OCI-LY1 (cell line): ENCODE measurements at regions not wholly inside any gene's neighbourhood (a gene's known extent, or its start where the extent isn't known, plus 50 kb on each side); places are given as distances from the start of the nearest gene placed in this dataset.
"Not testable (repeated sequence)": the region's sequence is repeated elsewhere in the genome, so short reads cannot be mapped to it uniquely, and the experiment has no call there.

Source experiments
- H2AFZ ChIP-seq: fragments of 200-600 bp; sonication (generic), shearing (Covaris generic); 2 replicates; pipeline ENCODE4 v1.6.0; 2014; ENCODE audit warnings: antibody characterized with exemption, mild to moderate bottlenecking, low read length
- H3F3A ChIP-seq: fragments of 200-600 bp; sonication (generic), shearing (Covaris generic); 2 replicates; pipeline ENCODE4 v1.6.0; 2014; ENCODE audit warnings: mild to moderate bottlenecking, antibody characterized with exemption, low read length, moderate library complexity; ENCODE audit not compliant: insufficient read depth
- H3K27ac ChIP-seq: fragments of 200-600 bp; sonication (generic); 2 replicates; pipeline ENCODE4 v1.5.1; 2014; ENCODE audit warnings: low read length, mixed run types, mild to moderate bottlenecking, low read depth; ENCODE audit not compliant: poor library complexity, severe bottlenecking
- H3K27me3 ChIP-seq: fragments of 200-600 bp; sonication (generic); 2 replicates; pipeline ENCODE4 v1.6.0; 2014; ENCODE audit warnings: antibody characterized with exemption, mild to moderate bottlenecking, low read length, moderate library complexity; ENCODE audit not compliant: insufficient read depth
- H3K36me3 ChIP-seq: fragments of 200-600 bp; sonication (generic); 2 replicates; pipeline ENCODE4 v1.6.1; 2014; ENCODE audit warnings: mild to moderate bottlenecking, antibody characterized with exemption, low read length, moderate library complexity, mixed read lengths; ENCODE audit not compliant: insufficient read depth
- H3K4me1 ChIP-seq: fragments of 200-600 bp; sonication (generic); 2 replicates; pipeline ENCODE4 v1.5.1; 2014; ENCODE audit warnings: mild to moderate bottlenecking, low read length, moderate library complexity; ENCODE audit not compliant: insufficient read depth, severe bottlenecking
- H3K4me2 ChIP-seq: fragments of 200-600 bp; sonication (generic), shearing (Covaris generic); 2 replicates; pipeline ENCODE4 v1.6.1; 2014; ENCODE audit warnings: low read length
- H3K4me3 ChIP-seq: fragments of 200-600 bp; sonication (generic); 2 replicates; pipeline ENCODE4 v1.5.1; 2014; ENCODE audit warnings: low read length, low read depth, mild to moderate bottlenecking, mixed read lengths; ENCODE audit not compliant: poor library complexity, severe bottlenecking
- H3K79me2 ChIP-seq: fragments of 200-600 bp; shearing (Covaris generic); 2 replicates; pipeline ENCODE4 v1.6.1; 2016; ENCODE audit warnings: mixed run types, low read length, mixed read lengths; ENCODE audit not compliant: insufficient read depth
- H3K9ac ChIP-seq: fragments of 200-600 bp; sonication (generic), shearing (Covaris generic); 2 replicates; pipeline ENCODE4 v1.6.1; 2014; ENCODE audit warnings: mild to moderate bottlenecking, low read length, mixed read lengths
- H3K9me2 ChIP-seq: fragments of 200-600 bp; sonication (generic), shearing (Covaris generic); 2 replicates; pipeline ENCODE4 v1.6.1; 2014; ENCODE audit warnings: low read depth, mild to moderate bottlenecking, low read length, mixed read lengths
- H3K9me3 ChIP-seq: fragments of 200-600 bp; shearing (Covaris generic); 2 replicates; pipeline ENCODE4 v1.6.1; 2014; ENCODE audit warnings: low read length, mixed read lengths
- H4K20me1 ChIP-seq: fragments of 200-600 bp; sonication (generic), shearing (Covaris generic); 2 replicates; pipeline ENCODE4 v1.6.0; 2016; ENCODE audit warnings: mild to moderate bottlenecking, low read length; ENCODE audit not compliant: insufficient read depth
- EZH2 ChIP-seq: fragments of 200-600 bp; sonication (generic), shearing (Covaris generic); IDR thresholded peaks from 2 replicates; pipeline ENCODE4 v1.8.0; 2017; ENCODE audit warnings: borderline replicate concordance, mixed run types, mild to moderate bottlenecking, antibody characterized with exemption, low read length, moderate library complexity, mixed read lengths
- TF ChIP-seq, protein P1 (sequence below): fragments of 200-600 bp; sonication (generic), shearing (Covaris generic); IDR thresholded peaks from 2 replicates; pipeline ENCODE4 v1.5.1; 2017; ENCODE audit warnings: mild to moderate bottlenecking, antibody characterized with exemption, low read length, moderate library complexity, mixed read lengths

DNA sequence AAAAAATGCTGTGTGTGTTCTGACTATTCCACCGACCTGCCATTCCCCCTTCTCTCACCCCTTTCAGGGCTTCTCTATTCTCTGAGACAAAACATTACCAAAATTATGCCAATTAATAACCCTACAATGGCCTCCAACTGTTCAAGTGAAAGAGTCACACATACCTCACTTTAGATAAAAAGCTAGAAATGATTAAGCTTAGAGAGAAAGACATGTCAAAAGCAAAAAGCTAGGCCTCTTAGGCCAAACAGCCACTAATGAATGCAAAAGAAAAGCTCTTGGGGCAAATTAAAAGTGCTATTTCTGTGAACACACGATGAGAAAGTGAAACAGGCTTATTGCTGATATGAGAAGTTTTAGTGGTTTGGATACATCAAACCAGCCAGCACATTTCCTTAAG lies 279.6 kb upstream of the GRAMD2B start:
- Histone ChIP-seq H3K4me1 (no peaks in the 10 kb centered on the region), H3K36me3 (no peaks in the 10 kb centered on the region), H3K4me2 (no peak overlapping the region), H3K27ac (no peak overlapping the region), H3K9ac (no peak overlapping the region), H3K79me2 (no peaks in the 10 kb centered on the region), H3K4me3 (no peak overlapping the region), H3F3A (no peaks in the 10 kb centered on the region), H3K9me3 (no peaks in the 10 kb centered on the region), H3K9me2 (no peaks in the 10 kb centered on the region), H2AFZ (no peak overlapping the region), H3K27me3 (no peaks in the 10 kb centered on the region), H4K20me1 (no peaks in the 10 kb centered on the region)
- TF ChIP-seq, protein P1, sequence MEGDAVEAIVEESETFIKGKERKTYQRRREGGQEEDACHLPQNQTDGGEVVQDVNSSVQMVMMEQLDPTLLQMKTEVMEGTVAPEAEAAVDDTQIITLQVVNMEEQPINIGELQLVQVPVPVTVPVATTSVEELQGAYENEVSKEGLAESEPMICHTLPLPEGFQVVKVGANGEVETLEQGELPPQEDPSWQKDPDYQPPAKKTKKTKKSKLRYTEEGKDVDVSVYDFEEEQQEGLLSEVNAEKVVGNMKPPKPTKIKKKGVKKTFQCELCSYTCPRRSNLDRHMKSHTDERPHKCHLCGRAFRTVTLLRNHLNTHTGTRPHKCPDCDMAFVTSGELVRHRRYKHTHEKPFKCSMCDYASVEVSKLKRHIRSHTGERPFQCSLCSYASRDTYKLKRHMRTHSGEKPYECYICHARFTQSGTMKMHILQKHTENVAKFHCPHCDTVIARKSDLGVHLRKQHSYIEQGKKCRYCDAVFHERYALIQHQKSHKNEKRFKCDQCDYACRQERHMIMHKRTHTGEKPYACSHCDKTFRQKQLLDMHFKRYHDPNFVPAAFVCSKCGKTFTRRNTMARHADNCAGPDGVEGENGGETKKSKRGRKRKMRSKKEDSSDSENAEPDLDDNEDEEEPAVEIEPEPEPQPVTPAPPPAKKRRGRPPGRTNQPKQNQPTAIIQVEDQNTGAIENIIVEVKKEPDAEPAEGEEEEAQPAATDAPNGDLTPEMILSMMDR, result no peak
- TF ChIP-seq EZH2, result no peak

DNA sequence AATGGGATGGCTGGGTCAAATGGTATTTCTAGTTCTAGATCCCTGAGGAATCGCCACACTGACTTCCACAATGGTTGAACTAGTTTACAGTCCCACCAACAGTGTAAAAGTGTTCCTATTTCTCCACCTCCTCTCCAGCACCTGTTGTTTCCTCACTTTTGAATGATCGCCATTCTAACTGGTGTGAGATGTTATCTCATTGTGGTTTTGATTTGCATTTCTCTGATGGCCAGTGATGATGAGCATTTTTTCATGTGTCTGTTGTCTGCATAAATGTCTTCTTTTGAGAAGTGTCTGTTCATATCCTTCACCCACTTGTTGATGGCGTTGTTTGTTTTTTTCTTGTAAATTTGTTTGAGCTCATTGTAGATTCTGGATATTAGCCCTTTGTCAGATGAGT lies 272.9 kb upstream of the GRAMD2B start:
- not testable (repeated sequence) for H3K9me3 ChIP-seq, H3K36me3 ChIP-seq, H3K9ac ChIP-seq, H4K20me1 ChIP-seq, H3K79me2 ChIP-seq, H3K27ac ChIP-seq, H3F3A ChIP-seq, H3K4me1 ChIP-seq, H3K9me2 ChIP-seq, H3K27me3 ChIP-seq, H3K4me3 ChIP-seq, H2AFZ ChIP-seq, H3K4me2 ChIP-seq

DNA sequence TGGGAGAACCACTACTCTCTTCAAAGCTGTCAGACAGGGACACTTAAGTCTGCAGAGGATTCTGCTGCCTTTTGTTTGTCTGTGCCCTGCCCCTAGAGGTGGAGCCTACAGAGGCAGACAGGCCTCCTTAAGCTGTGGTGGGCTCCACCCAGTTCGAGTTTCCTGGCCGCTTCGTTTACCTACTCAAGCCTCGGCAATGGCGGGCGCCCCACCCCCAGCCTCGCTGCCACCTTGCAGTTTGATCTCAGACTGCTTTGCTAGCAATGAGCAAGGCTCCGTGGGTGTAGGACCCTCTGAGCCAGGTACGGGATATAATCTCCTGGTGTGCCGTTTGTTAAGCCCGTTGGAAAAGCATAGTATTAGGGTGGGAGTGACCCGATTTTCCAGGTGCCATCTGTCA lies 267.9 kb upstream of the GRAMD2B start:
- H3K4me3 ChIP-seq, H3K27me3 ChIP-seq, H3K9me2 ChIP-seq, H2AFZ ChIP-seq, H3K27ac ChIP-seq, H3K9ac ChIP-seq, H3K4me1 ChIP-seq, H3K4me2 ChIP-seq, H3F3A ChIP-seq, H3K36me3 ChIP-seq, H3K79me2 ChIP-seq, H4K20me1 ChIP-seq, H3K9me3 ChIP-seq: not testable (repeated sequence)

DNA sequence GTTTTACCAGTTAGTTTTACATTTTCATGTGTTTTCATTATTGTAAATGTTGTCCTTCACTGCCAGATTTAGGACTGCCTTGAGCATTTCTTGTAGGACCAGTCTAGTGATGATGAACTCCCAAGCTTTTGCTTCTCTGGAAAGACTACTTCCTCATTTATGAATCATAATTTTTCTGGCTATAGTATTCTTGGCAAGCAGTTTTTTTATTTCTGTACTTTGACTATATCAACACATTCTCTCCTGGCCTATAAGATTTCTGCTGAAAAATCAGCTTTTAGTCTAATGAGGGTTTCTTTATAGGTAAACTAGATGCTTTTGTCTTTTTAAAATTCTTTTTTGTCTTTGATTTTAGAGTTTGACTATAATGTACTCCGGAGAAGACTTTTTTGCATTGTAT lies 256.8 kb upstream of the GRAMD2B start:
- Histone ChIP-seq H3K27ac (no peak overlapping the region), H4K20me1 (no peaks in the 10 kb centered on the region), H3K27me3 (no peaks in the 10 kb centered on the region), H3K36me3 (no peaks in the 10 kb centered on the region), H3K9me2 (no peaks in the 10 kb centered on the region), H3K79me2 (no peaks in the 10 kb centered on the region), H3K9me3 (no peaks in the 10 kb centered on the region), H3K4me2 (no peak overlapping the region), H3K4me1 (no peaks in the 10 kb centered on the region), H3F3A (no peaks in the 10 kb centered on the region), H3K9ac (no peak overlapping the region), H3K4me3 (no peak overlapping the region), H2AFZ (no peak overlapping the region)
- TF ChIP-seq, protein P1, result no peak
- TF ChIP-seq EZH2, result no peak
